ENCODE measurements at regions not wholly inside any gene's neighbourhood (a gene's known extent, or its start where the extent isn't known, plus 50 kb on each side); places are given as distances from the start of the nearest gene placed in this dataset.

DNA sequence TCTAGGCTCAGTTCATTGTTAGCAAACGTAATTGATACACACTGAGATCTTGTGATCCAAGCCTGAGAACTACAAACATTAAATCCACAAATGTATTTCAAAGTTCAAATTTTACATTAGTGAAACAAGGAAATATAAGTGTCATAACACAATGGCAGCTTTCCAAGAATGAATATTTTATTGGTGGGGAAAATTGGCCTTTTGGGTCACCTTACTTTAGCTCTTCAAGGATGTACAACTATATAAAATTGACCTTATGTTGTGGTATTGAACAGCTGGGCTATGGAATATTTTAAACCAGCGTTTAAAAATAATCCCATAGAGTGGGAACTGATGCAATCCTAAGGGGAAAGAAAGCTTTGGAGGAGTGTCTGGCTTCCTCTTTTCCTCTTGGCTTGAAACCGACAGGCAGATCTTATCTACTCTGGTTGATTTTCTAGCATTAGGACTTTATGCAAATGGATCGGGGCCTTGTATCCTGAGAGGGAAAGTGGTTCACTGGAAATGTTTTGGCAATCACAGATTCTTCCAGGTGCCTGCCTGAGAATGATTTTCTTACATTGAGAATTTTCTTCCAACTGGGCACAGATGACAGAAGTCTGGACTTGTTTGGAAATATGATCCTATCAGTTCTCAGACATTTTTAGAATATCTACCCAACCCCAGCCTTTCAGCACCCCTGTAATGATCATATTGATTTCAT lies 184.8 kb upstream of the ECI2 start:
- TF ChIP-seq EZH2phosphoT487 (IDR thresholded peaks at IDR 0.05; ENCODE audit: insufficient read depth, low read depth) (no peak), EZH2 (IDR thresholded peaks at IDR 0.05; ENCODE audit: insufficient read depth, poor library complexity, severe bottlenecking) (no peak)

Data from GM23248 (cell line).